GM12874 (cell line): ENCODE measurements at regions not wholly inside any gene's neighbourhood (a gene's known extent, or its start where the extent isn't known, plus 50 kb on each side); places are given as distances from the start of the nearest gene placed in this dataset.

Experiments
- TF ChIP-seq, protein P1 (sequence below): IDR thresholded peaks from 2 replicates; pipeline ENCODE4 v1.5.1; 2011; ENCODE audit warnings: low read depth, mild to moderate bottlenecking, control low read depth, low read length, moderate library complexity; ENCODE audit not compliant: insufficient read depth

DNA sequence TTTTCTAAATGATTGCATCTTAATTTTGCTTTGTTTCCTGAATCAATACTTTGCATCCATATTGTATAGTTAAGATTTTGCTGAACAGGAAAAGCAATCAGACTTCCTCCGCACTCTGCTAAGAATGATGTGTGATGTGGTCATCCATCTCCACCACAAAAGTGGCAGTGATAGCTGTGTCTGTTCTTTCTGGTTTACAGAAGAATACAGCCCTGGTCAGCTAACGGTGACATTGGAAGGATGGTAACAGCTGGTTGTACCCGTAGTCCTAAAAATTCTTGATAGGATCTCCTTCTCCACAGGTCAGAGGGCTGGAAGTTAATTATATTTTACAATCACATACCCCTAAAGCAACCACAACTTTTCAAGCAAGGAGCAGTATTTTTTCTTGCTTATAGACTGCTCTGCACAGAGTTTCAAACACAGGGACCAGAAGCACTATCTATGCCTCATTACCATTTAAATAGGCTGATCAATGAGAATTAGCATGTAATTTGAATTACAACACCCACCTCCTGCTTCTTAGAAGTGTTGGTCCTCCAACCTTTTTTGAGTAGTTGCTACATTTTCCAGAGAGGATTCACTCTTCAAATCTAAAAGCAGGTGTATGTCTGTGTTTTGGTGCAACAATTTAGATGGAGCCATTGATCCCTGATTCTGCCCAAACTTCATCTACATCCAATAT, 1191.9 kb upstream of the NUDT12 start:
- TF ChIP-seq, protein P1, sequence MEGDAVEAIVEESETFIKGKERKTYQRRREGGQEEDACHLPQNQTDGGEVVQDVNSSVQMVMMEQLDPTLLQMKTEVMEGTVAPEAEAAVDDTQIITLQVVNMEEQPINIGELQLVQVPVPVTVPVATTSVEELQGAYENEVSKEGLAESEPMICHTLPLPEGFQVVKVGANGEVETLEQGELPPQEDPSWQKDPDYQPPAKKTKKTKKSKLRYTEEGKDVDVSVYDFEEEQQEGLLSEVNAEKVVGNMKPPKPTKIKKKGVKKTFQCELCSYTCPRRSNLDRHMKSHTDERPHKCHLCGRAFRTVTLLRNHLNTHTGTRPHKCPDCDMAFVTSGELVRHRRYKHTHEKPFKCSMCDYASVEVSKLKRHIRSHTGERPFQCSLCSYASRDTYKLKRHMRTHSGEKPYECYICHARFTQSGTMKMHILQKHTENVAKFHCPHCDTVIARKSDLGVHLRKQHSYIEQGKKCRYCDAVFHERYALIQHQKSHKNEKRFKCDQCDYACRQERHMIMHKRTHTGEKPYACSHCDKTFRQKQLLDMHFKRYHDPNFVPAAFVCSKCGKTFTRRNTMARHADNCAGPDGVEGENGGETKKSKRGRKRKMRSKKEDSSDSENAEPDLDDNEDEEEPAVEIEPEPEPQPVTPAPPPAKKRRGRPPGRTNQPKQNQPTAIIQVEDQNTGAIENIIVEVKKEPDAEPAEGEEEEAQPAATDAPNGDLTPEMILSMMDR, result no peak

DNA sequence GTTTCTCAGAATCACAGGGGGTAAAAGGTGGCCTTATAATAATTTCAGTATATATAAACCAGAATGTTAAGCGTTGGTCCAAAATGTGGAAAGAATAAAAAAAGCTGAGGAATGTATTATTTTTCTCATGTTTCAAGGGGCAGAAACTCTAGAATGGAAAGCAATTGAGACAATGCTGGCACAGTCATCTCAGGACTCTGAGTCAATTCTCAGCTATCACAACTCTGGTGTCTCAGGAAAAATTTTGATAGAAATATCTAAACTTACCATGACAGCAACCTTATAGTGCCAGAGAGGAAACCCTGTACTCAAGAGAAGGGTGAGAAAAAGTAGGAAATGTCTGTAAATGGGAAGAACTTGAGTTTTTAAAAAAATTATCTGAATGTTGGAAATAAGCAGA, 1189.4 kb upstream of the NUDT12 start:
- TF ChIP-seq, protein P1, result no peak

DNA sequence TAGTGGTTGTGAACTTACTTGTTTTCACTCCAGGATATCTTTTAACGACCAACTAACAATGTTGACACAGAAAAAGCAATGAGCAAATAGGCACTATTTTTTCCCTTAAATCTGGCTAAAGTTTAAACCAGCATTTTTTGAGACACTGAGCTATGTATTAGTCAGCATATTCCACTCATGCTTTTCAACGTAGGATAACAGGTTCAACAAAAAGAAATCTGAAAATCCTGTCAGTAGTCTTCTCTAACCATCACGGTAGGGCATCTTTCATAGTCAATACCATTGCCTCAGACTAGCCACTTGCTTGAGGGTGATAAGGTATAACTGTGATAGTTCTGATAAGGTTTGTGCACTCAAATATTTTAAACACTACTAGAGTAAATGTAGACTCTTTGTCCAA, 1177.3 kb upstream of the NUDT12 start:
- TF ChIP-seq, protein P1, result no peak

DNA sequence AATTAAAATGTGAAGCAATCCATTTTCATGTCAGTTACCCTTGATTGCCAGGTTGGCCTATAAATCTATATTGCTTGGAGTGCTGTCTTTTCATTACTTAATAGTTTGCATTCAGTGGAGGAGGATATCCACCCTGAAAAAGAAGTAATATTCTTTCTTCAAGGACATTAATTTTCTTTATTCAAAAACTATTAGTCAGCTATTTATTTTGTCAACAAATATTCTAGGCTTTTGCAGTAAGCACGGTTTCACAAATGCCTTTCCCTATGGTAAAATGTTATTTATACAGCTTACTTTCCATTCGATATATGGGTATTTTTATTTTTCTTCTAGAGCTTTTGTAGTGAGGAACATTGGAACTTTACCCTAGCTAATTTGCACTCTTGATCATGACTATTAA, 1176.9 kb upstream of the NUDT12 start:
- TF ChIP-seq, protein P1, result no peak

DNA sequence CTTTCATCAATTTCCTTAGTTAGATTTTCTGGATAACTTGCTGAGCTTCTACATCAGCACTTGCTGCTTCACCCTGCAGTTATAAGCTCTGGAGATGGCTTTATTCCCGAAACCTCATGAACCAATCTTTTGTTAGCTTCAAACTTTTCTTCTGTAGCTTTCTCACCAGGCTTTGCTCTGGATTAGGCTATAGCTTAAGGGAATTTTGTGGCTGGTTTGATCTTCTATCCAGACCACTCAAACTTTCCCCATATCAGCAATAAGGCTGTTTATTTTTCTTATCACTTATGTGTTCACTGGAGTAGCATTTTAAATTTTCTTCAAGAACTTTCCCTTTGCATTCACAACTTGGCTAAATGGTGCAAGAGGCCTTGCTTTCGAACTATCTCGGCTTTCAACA, 1173.5 kb upstream of the NUDT12 start:
- TF ChIP-seq, protein P1, result no peak

DNA sequence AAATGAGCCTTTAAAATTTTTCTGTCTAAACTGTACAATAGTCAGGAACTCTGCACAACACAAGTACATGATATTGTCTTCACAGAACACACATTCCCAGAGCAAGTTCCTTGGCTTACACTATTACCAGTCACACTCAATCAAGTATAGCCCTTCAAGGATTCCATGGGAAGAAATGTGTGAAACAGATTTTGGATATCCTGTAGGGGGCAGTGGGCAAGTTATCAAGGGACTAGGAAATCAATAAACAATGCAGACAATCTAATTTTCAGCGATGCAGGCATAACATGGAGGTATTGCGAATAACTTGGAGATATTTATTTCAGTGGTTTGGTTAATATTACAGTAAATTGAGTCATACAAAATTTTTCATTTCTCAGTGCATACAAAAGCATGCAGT, 1171.5 kb upstream of the NUDT12 start:
- TF ChIP-seq, protein P1, result no peak

DNA sequence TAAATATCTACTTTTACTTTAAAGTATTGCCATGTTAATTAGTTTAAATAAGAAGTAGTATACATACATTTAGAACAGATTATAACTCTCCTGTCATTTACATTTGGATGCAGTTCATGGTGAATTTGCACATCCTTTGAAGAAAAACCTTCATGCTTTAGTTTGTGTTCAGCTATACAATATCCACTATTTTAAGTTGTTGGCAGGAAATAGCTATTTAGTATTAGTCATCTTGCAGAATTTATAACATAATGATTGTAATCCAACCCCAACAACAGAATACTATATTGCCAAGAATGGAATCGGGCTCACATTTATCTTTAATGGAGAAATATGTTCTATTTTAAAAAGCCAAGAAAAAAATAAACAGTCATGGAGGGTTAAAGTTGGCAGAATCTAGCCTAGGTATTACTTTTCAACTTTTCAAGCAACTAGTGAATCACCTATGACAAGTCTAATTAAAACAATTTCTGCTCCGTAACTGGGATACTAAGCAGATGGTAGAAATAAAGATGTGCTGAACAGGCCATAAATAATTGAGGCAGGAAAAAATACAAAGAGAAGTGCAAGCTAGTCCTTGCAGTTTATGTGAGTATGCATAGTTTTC, 1170.6 kb upstream of the NUDT12 start:
- TF ChIP-seq, protein P1, result no peak
